ENCODE measurements at regions not wholly inside any gene's neighbourhood (a gene's known extent, or its start where the extent isn't known, plus 50 kb on each side); places are given as distances from the start of the nearest gene placed in this dataset.

DNA sequence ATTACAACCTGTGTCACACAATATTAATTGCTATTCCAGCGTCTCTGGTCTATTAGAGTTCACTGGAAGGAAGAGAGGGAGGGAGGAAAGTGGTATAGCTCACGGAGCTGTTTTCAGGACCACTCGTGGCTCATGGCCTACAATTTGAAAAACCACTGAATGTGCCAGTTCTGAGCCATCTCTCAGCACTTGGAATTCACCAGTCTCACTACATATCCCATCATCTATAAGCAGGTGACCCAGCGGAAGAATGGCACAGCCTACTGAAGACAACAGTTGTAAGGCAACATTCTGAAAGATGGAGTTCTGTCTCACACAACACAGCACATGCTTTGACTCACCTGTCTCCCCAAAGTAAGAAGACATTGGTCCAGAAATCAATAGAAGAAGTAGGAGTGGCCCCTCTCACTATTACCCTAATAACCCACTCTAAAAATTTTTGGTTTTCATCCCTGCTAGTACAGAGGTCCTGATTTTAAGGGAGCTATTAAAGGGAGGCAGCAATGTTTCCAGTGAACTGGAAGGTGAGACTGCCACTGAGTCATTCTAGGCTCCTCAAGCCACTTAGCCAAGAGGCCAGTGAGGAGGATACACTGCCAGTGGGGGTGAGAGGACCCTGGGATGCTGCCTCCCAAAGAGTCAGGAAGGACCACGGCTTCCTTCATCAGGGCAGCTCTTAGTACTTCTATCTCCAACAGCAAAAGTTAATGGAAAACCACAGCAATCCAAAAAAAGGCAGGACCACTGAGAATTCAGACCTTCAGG is 50.0 kb upstream of the DOCK9 start:
- in situ Hi-C loops (cut with HindIII; ENCODE audit: low sequenced_read_pairs) = no loop called here

DNA sequence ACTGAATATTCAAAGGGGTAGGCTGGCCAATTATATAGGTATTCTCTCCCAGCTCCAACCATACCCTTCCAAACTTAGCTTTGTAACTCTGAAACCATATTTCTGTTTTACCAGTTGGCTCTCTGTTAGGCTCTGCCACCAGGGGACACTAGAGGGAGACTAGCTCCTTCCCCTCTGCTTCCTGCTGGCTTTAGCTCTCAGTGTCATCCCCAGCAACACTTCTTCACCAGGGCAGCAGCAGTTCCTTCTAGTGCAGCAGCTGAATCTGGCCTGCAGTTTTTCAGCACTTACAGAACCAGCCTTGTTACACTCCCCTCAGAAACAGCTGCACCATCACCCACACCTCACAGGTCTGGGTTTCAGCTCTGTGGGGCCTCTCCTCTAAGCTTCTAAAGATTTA is 51.0 kb upstream of the DOCK9 start:
- in situ Hi-C loops (cut with HindIII; ENCODE audit: low sequenced_read_pairs) = no loop called here

GRCh38 chr13:99029576-99029975 is 51.7 kb upstream of the DOCK9 start:
- in situ Hi-C loops (cut with HindIII; ENCODE audit: low sequenced_read_pairs) = no loop called here

DNA sequence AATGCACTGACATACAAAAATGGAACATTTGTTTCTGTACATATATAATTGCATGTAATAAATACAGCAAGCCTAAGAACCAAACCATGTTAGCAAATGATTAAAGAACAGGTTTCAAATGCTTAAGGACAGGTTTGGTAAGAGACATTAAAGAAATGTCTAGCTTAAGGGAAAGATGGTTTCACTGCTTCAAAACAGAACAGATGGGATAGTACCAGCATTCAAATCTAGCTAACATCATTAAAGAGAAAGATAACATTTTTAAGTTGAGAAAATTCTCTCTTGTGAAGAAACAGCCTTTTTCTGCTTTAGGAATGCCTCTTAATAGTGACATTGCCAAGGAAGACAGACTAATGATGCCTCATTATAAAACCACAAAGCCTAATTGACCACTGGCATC is 52.5 kb upstream of the DOCK9 start:
- in situ Hi-C loops (cut with HindIII; ENCODE audit: low sequenced_read_pairs) = no loop called here

DNA sequence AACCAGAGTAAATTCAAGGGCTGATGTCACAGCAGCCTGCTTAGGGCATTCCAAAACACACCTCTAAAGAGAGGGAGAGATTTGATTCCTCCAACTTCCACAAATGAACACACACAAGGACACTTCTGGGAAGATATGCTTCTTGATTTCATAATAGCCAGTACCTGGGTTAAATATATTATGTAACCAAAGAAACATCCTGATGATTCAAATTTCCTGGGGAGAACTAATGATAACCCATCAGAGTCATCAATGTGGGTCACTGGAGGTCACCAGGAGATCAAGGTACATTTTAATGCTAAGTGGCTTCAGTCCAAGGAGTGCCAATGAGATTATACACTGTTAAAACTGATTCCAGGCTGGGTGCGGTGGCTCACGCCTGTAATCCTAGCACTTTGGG is 54.0 kb upstream of the DOCK9 start:
- in situ Hi-C loops (cut with HindIII; ENCODE audit: low sequenced_read_pairs) = no loop called here

DNA sequence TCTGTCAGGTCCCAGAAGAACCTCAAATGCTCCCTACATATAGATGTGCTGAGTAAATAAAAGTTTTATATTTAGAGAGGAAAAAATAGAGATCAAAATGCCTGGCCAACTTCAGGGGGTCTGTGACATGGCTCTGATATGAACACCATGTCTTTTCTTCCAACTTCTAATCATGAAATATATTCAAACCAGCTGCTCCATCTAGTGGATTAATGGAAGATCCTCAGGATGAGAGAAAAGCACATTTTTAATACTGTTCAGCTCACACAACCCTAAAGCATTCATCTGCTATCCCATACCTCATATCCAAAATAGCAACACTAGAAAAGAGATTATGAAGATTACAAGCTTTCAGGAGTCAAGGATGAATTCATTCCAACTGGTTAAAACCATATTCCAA is 56.0 kb upstream of the DOCK9 start:
- in situ Hi-C loops (cut with HindIII; ENCODE audit: low sequenced_read_pairs) = no loop called here

- in situ Hi-C loops (cut with HindIII; ENCODE audit: low sequenced_read_pairs) = no loop called here
Measured at GRCh38 chr13:99034333-99035085, 56.6 kb upstream of the DOCK9 start.

- in situ Hi-C loops (cut with HindIII; ENCODE audit: low sequenced_read_pairs) = no loop called here
Measured at GRCh38 chr13:99035715-99036114, 57.9 kb upstream of the DOCK9 start.

GRCh38 chr13:99037756-99038155 is 59.9 kb upstream of the DOCK9 start:
- in situ Hi-C loops (cut with HindIII; ENCODE audit: low sequenced_read_pairs) = no loop called here

DNA sequence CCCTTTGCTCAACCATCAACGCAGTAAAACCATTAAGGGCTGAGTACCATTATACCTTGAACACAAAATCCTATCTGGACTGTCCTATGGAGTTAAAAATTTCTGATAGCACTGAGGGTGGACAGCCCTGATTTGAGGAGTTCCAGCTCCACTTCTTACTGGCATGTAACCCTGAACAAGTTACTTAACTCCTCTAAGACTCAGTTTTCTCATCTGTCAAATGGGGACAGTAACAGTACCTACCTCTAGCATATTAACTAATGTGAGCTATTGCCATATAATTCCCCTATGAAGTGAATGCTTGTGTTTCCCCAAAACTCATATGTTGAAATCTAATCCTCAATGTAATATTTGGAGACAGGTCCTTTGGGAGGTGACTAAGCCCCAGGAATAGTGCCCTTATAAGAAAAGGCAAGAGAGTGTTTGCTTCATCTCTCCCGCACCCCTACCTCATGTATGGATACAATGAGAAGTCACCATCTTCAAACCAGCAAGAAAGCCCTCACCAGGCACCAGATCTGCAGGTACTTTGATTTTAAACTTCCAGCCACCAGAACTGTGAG is 61.9 kb upstream of the DOCK9 start:
- in situ Hi-C loops (cut with HindIII; ENCODE audit: low sequenced_read_pairs) = no loop called here

DNA sequence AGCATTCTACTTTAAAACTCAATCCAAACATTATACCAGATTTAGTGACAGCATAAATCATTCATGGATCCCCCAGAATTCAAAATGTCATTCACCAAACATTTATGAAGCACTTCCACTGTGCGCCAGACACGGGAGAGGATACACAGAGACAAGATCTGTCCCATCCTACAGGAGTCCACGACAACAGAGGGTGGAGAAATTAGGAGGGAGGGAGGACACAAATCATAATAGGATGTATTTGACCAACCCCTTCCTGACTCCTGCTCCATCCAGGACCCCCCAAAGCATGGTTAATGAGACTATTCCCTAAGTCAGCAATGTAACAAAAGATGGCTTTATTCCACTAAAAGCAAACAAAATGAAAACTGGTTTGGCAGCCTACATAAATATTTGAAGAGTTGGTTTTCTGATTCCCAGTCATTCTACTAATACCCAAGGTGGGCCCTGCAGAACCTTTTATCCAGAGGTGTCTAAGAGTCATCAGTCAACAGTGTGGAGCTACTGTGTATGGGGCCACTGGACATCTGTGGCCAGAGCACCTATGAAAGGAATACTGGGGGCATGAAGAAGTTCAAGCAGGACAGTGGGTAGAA is 62.8 kb upstream of the DOCK9 start:
- in situ Hi-C loops (cut with HindIII; ENCODE audit: low sequenced_read_pairs) = no loop called here

DNA sequence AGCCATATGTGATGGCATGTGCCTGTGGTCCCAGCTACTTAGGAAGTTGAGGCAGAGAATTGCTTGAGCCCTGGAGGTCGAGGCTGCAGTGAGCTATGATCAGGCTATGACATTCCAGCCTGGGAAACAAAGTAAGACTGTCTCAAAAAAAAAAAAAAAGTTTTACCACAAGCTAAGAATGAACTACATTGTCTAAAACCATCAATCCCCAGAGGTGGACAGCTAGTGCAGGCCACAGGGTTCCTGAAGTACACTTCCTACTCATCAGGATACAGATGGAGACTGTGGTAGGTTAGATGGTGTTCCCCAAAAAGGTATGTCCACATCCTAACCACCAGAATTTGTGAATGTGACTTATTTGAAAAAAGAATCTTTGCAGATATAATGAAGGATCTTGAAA is 63.5 kb upstream of the DOCK9 start:
- in situ Hi-C loops (cut with HindIII; ENCODE audit: low sequenced_read_pairs) = no loop called here

- in situ Hi-C loops (cut with HindIII; ENCODE audit: low sequenced_read_pairs) = no loop called here
Measured at GRCh38 chr13:99041788-99042187, 63.9 kb upstream of the DOCK9 start.

DNA sequence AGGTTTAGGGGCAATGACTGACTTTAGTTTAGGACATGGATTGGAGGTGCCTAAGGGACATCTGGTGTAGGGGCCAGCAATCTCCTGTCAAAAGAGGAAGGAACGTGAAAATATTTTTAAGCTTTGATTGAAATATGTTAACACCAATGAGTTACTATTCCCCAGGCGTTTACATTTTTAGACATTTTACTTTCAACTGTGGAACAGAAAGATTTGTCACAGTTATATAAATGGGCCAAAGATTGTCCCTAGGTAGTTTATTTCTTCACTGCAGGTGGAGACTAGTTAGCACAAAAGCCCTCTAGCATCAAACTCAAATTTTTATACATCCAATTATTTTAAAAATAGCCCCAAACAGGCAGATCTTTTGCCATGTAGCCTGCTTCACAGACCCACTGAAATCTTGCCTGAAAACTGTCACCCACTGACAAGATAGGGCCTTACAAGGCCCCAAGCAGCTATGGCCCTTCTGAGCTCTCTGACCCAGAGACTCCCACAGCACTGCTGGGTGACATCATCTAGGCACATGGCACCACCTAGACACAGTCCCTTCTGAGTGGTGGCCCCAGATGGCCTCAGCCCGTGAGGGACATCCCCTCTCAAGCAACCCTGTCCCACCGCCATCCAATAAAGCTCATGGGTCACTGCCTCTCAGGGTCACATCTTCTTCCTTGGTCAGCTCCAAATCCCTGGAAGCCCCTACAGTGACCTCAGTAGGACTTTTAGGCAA is 64.8 kb upstream of the DOCK9 start:
- in situ Hi-C loops (cut with HindIII; ENCODE audit: low sequenced_read_pairs) = no loop called here

DNA sequence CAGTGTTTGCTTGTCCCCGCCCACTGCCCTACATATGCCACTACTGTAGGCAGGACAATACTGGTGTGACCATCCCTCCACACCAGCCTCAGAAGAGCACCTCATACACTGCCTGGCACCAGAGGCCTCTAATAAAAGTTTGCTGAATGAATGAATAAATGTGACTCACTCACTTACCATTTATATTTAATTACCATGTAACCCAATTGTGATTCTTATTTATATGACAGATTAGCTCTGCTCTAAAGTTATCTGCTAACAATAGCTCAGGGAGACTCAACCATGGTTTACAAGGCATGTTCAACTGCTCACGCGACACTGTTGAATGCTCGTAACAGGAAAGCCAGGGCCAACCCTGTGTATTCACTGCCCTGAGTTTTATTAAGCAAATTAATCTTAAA is 66.0 kb upstream of the DOCK9 start:
- in situ Hi-C loops (cut with HindIII; ENCODE audit: low sequenced_read_pairs) = no loop called here

GRCh38 chr13:99044764-99045163 is 66.9 kb upstream of the DOCK9 start:
- in situ Hi-C loops (cut with HindIII; ENCODE audit: low sequenced_read_pairs) = no loop called here

- in situ Hi-C loops (cut with HindIII; ENCODE audit: low sequenced_read_pairs) = no loop called here
Measured at GRCh38 chr13:99045396-99045795, 67.5 kb upstream of the DOCK9 start.

DNA sequence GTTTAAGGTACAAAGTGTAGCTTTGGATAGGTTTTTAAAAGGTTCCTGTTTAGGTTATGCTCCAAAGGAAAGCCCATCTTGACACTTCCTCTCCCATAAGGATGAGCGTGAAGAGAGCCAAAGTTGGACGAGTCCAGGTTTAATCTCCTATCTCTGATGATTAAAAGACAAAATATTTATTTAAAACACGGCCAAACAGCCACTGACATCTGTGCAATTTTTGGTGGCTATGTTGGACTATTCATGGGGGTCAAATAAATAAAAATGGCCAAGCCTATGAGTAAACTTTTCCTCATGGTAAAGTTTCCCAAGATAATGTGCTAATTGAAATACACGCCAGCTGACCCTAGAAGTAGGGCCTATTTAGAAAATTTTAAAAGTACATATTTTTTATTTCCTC is 69.0 kb upstream of the DOCK9 start:
- in situ Hi-C loops (cut with HindIII; ENCODE audit: low sequenced_read_pairs) = no loop called here

DNA sequence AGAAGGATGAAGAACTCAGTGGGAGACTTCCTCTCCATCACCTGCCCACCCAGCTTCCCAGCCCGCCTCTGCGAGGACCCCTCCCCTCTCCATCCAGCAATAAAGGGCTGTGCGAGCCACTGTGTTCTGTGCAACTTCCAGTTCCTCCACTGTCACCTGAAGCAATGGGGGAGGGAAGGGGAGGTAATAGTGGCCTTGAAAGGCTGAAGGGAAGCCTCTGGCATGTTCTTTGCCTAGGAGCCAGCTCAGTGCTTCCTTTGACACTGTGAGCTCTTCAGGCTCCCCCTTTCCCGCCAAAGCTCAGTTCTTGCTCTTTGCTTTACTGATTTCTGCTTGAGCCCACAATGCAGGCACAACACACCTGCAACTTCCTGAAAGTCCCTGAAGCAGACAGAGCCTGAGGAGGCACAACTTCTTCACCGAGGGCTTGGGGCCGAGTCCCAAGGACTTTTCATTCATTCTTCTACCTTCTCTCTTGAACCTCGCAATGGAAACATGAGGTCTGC is 73.2 kb upstream of the DOCK9 start:
- in situ Hi-C loops (cut with HindIII; ENCODE audit: low sequenced_read_pairs) = no loop called here

GRCh38 chr13:99051768-99052455 is 74.0 kb upstream of the DOCK9 start:
- in situ Hi-C loops (cut with HindIII; ENCODE audit: low sequenced_read_pairs) = no loop called here

Measured in endothelial cell of hepatic sinusoid (primary cell).